ENCODE measurements at regions not wholly inside any gene's neighbourhood (a gene's known extent, or its start where the extent isn't known, plus 50 kb on each side); places are given as distances from the start of the nearest gene placed in this dataset.

- H3K9me3 ChIP-seq (ENCODE audit: control insufficient read depth in 1 of 2, low read length in 2 of 2): peaks cover 0 to 6% of the 10 kb centered on the region in 2 donors
- no peaks in the 10 kb centered on the region for H3K36me3 ChIP-seq (ENCODE audit: control insufficient read depth in 1 of 2, insufficient read depth in 2 of 2, low read length in 2 of 2)
- no peak overlapping the region for H3K4me3 ChIP-seq (ENCODE audit: low read depth in 1 of 2, low read length in 2 of 2)
Observed at GRCh38 chr4:116599859-116600258, 485.5 kb downstream of the TRAM1L1 start.

GRCh38 chr4:116598980-116599789 lies 486.2 kb downstream of the TRAM1L1 start:
- Histone ChIP-seq H3K4me3 (ENCODE audit: low read depth in 1 of 2, low read length in 2 of 2) (no peak overlapping the region), H3K36me3 (ENCODE audit: control insufficient read depth in 1 of 2, insufficient read depth in 2 of 2, low read length in 2 of 2) (no peaks in the 10 kb centered on the region), H3K4me1 (ENCODE audit: control insufficient read depth in 1 of 2, insufficient read depth in 2 of 2, low read length in 2 of 2) (no peaks in the 10 kb centered on the region), H3K9me3 (ENCODE audit: control insufficient read depth in 1 of 2, low read length in 2 of 2) (peaks cover 0 to 6% of the 10 kb centered on the region in 2 donors), H3K27me3 (ENCODE audit: low read depth, low read length) (no peaks in the 10 kb centered on the region), H3K27ac (ENCODE audit: low read length) (no peak overlapping the region)

More at GRCh38 chr4:116599859-116600258, 485.5 kb downstream of the TRAM1L1 start:
- Histone ChIP-seq H3K27ac (ENCODE audit: low read length) (no peak overlapping the region), H3K27me3 (ENCODE audit: low read depth, low read length) (no peaks in the 10 kb centered on the region), H3K4me1 (ENCODE audit: control insufficient read depth in 1 of 2, insufficient read depth in 2 of 2, low read length in 2 of 2) (no peaks in the 10 kb centered on the region)

- H3K4me1 ChIP-seq (ENCODE audit: control insufficient read depth in 1 of 2, insufficient read depth in 2 of 2, low read length in 2 of 2): no peaks in the 10 kb centered on the region
- H3K27me3 ChIP-seq (ENCODE audit: low read depth, low read length): no peaks in the 10 kb centered on the region
- H3K36me3 ChIP-seq (ENCODE audit: control insufficient read depth in 1 of 2, insufficient read depth in 2 of 2, low read length in 2 of 2): no peaks in the 10 kb centered on the region
- peaks cover 0 to 6% of the 10 kb centered on the region in 2 donors for H3K9me3 ChIP-seq (ENCODE audit: control insufficient read depth in 1 of 2, low read length in 2 of 2)
- H3K27ac ChIP-seq (ENCODE audit: low read length): no peak overlapping the region
- H3K4me3 ChIP-seq (ENCODE audit: low read depth in 1 of 2, low read length in 2 of 2): no peak overlapping the region
Observed at GRCh38 chr4:116598155-116598979, 487.0 kb downstream of the TRAM1L1 start.

- H3K9me3 ChIP-seq (ENCODE audit: control insufficient read depth in 1 of 2, low read length in 2 of 2): no peaks in the 10 kb centered on the region
- H3K27me3 ChIP-seq (ENCODE audit: low read depth, low read length): no peaks in the 10 kb centered on the region
- H3K4me3 ChIP-seq (ENCODE audit: low read depth in 1 of 2, low read length in 2 of 2): no peak overlapping the region
- H3K36me3 ChIP-seq (ENCODE audit: control insufficient read depth in 1 of 2, insufficient read depth in 2 of 2, low read length in 2 of 2): no peaks in the 10 kb centered on the region
- no peaks in the 10 kb centered on the region for H3K4me1 ChIP-seq (ENCODE audit: control insufficient read depth in 1 of 2, insufficient read depth in 2 of 2, low read length in 2 of 2)
- no peak overlapping the region for H3K27ac ChIP-seq (ENCODE audit: low read length)
Observed at GRCh38 chr4:116590648-116591047, 494.7 kb downstream of the TRAM1L1 start.

GRCh38 chr4:116588783-116589182 lies 496.6 kb downstream of the TRAM1L1 start:
- Histone ChIP-seq H3K4me3 (ENCODE audit: low read depth in 1 of 2, low read length in 2 of 2) (no peak overlapping the region), H3K27ac (ENCODE audit: low read length) (no peak overlapping the region), H3K9me3 (ENCODE audit: control insufficient read depth in 1 of 2, low read length in 2 of 2) (no peaks in the 10 kb centered on the region), H3K4me1 (ENCODE audit: control insufficient read depth in 1 of 2, insufficient read depth in 2 of 2, low read length in 2 of 2) (no peaks in the 10 kb centered on the region), H3K27me3 (ENCODE audit: low read depth, low read length) (no peaks in the 10 kb centered on the region), H3K36me3 (ENCODE audit: control insufficient read depth in 1 of 2, insufficient read depth in 2 of 2, low read length in 2 of 2) (no peaks in the 10 kb centered on the region)

- Histone ChIP-seq H3K27me3 (ENCODE audit: low read depth, low read length) (no peaks in the 10 kb centered on the region), H3K4me3 (ENCODE audit: low read depth in 1 of 2, low read length in 2 of 2) (no peak overlapping the region), H3K9me3 (ENCODE audit: control insufficient read depth in 1 of 2, low read length in 2 of 2) (no peaks in the 10 kb centered on the region), H3K36me3 (ENCODE audit: control insufficient read depth in 1 of 2, insufficient read depth in 2 of 2, low read length in 2 of 2) (no peaks in the 10 kb centered on the region), H3K27ac (ENCODE audit: low read length) (no peak overlapping the region), H3K4me1 (ENCODE audit: control insufficient read depth in 1 of 2, insufficient read depth in 2 of 2, low read length in 2 of 2) (no peaks in the 10 kb centered on the region)
Observed at GRCh38 chr4:116585246-116585645, 500.1 kb downstream of the TRAM1L1 start.

- Histone ChIP-seq H3K4me3 (ENCODE audit: low read depth in 1 of 2, low read length in 2 of 2) (no peak overlapping the region), H3K4me1 (ENCODE audit: control insufficient read depth in 1 of 2, insufficient read depth in 2 of 2, low read length in 2 of 2) (no peaks in the 10 kb centered on the region), H3K27me3 (ENCODE audit: low read depth, low read length) (no peaks in the 10 kb centered on the region), H3K9me3 (ENCODE audit: control insufficient read depth in 1 of 2, low read length in 2 of 2) (no peaks in the 10 kb centered on the region), H3K36me3 (ENCODE audit: control insufficient read depth in 1 of 2, insufficient read depth in 2 of 2, low read length in 2 of 2) (no peaks in the 10 kb centered on the region), H3K27ac (ENCODE audit: low read length) (no peak overlapping the region)
Observed at GRCh38 chr4:116577321-116577720, 508.1 kb downstream of the TRAM1L1 start.

- Histone ChIP-seq H3K27me3 (ENCODE audit: low read depth, low read length) (no peaks in the 10 kb centered on the region), H3K36me3 (ENCODE audit: control insufficient read depth in 1 of 2, insufficient read depth in 2 of 2, low read length in 2 of 2) (no peaks in the 10 kb centered on the region), H3K4me1 (ENCODE audit: control insufficient read depth in 1 of 2, insufficient read depth in 2 of 2, low read length in 2 of 2) (no peaks in the 10 kb centered on the region), H3K4me3 (ENCODE audit: low read depth in 1 of 2, low read length in 2 of 2) (no peak overlapping the region), H3K9me3 (ENCODE audit: control insufficient read depth in 1 of 2, low read length in 2 of 2) (no peaks in the 10 kb centered on the region), H3K27ac (ENCODE audit: low read length) (no peak overlapping the region)
Observed at GRCh38 chr4:116573540-116573939, 511.8 kb downstream of the TRAM1L1 start.

GRCh38 chr4:116561768-116562167 lies 523.6 kb downstream of the TRAM1L1 start:
- no peaks in the 10 kb centered on the region for H3K36me3 ChIP-seq (ENCODE audit: control insufficient read depth in 1 of 2, insufficient read depth in 2 of 2, low read length in 2 of 2)
- H3K27ac ChIP-seq (ENCODE audit: low read length): no peak overlapping the region
- no peaks in the 10 kb centered on the region for H3K4me1 ChIP-seq (ENCODE audit: control insufficient read depth in 1 of 2, insufficient read depth in 2 of 2, low read length in 2 of 2)
- peaks cover 0 to 3% of the 10 kb centered on the region in 2 donors for H3K9me3 ChIP-seq (ENCODE audit: control insufficient read depth in 1 of 2, low read length in 2 of 2)
- H3K27me3 ChIP-seq (ENCODE audit: low read depth, low read length): no peaks in the 10 kb centered on the region
- no peak overlapping the region for H3K4me3 ChIP-seq (ENCODE audit: low read depth in 1 of 2, low read length in 2 of 2)

GRCh38 chr4:116551806-116552205 lies 533.6 kb downstream of the TRAM1L1 start:
- no peaks in the 10 kb centered on the region for H3K9me3 ChIP-seq (ENCODE audit: control insufficient read depth in 1 of 2, low read length in 2 of 2)
- H3K27me3 ChIP-seq (ENCODE audit: low read depth, low read length): no peaks in the 10 kb centered on the region
- no peaks in the 10 kb centered on the region for H3K4me1 ChIP-seq (ENCODE audit: control insufficient read depth in 1 of 2, insufficient read depth in 2 of 2, low read length in 2 of 2)
- H3K4me3 ChIP-seq (ENCODE audit: low read depth in 1 of 2, low read length in 2 of 2): no peak overlapping the region
- H3K27ac ChIP-seq (ENCODE audit: low read length): no peak overlapping the region
- H3K36me3 ChIP-seq (ENCODE audit: control insufficient read depth in 1 of 2, insufficient read depth in 2 of 2, low read length in 2 of 2): no peaks in the 10 kb centered on the region

GRCh38 chr4:116547632-116548031 lies 537.7 kb downstream of the TRAM1L1 start:
- H3K36me3 ChIP-seq (ENCODE audit: control insufficient read depth in 1 of 2, insufficient read depth in 2 of 2, low read length in 2 of 2): no peaks in the 10 kb centered on the region
- no peaks in the 10 kb centered on the region for H3K27me3 ChIP-seq (ENCODE audit: low read depth, low read length)
- H3K4me1 ChIP-seq (ENCODE audit: control insufficient read depth in 1 of 2, insufficient read depth in 2 of 2, low read length in 2 of 2): no peaks in the 10 kb centered on the region
- no peak overlapping the region for H3K27ac ChIP-seq (ENCODE audit: low read length)
- no peaks in the 10 kb centered on the region for H3K9me3 ChIP-seq (ENCODE audit: control insufficient read depth in 1 of 2, low read length in 2 of 2)
- no peak overlapping the region for H3K4me3 ChIP-seq (ENCODE audit: low read depth in 1 of 2, low read length in 2 of 2)
